ENCODE measurements at regions not wholly inside any gene's neighbourhood (a gene's known extent, or its start where the extent isn't known, plus 50 kb on each side); places are given as distances from the start of the nearest gene placed in this dataset.

DNA sequence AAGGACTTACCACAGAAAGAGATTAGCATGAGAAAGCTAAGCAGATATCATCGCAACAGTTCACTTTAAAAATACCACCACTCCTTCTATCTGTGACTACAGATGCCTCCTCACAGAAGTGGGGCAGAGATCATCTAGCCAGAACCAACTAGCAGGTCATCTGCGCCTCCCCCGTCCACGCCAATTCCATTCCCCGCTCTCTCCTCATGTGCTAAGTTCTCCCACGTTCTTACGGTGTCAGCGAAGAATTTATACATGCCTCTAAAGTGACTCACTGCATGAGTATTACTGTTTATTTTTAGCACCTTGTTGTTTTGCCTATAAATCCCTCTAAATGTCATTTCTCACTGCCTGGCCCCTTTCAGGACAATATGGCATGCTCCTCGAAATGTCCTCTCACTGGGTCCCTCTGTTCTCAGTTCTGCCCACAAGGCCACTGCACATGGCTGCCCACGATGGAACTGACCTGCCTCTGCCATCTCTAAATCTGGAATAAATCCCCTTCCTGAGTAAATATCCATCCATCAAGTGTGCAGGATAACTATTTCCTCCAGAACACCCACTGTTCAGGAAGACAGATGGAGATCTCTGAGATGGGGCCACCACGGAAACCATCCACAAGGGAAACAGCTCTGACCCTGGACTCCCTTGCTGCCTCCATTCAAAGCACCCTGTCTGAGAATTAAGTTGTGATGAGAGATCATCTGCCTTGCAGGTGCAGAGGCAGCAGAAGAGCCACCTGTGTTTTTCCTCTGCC is 137.7 kb downstream of the IRS1 start:
- TF ChIP-seq POLR2A (IDR thresholded peaks at IDR 0.05) = no peak
- TF ChIP-seq, protein P1, sequence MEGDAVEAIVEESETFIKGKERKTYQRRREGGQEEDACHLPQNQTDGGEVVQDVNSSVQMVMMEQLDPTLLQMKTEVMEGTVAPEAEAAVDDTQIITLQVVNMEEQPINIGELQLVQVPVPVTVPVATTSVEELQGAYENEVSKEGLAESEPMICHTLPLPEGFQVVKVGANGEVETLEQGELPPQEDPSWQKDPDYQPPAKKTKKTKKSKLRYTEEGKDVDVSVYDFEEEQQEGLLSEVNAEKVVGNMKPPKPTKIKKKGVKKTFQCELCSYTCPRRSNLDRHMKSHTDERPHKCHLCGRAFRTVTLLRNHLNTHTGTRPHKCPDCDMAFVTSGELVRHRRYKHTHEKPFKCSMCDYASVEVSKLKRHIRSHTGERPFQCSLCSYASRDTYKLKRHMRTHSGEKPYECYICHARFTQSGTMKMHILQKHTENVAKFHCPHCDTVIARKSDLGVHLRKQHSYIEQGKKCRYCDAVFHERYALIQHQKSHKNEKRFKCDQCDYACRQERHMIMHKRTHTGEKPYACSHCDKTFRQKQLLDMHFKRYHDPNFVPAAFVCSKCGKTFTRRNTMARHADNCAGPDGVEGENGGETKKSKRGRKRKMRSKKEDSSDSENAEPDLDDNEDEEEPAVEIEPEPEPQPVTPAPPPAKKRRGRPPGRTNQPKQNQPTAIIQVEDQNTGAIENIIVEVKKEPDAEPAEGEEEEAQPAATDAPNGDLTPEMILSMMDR (IDR thresholded peaks at IDR 0.05) = no peak
